ENCODE measurements at regions not wholly inside any gene's neighbourhood (a gene's known extent, or its start where the extent isn't known, plus 50 kb on each side); places are given as distances from the start of the nearest gene placed in this dataset.
"Not testable (repeated sequence)": the region's sequence is repeated elsewhere in the genome, so short reads cannot be mapped to it uniquely, and the experiment has no call there.

DNA sequence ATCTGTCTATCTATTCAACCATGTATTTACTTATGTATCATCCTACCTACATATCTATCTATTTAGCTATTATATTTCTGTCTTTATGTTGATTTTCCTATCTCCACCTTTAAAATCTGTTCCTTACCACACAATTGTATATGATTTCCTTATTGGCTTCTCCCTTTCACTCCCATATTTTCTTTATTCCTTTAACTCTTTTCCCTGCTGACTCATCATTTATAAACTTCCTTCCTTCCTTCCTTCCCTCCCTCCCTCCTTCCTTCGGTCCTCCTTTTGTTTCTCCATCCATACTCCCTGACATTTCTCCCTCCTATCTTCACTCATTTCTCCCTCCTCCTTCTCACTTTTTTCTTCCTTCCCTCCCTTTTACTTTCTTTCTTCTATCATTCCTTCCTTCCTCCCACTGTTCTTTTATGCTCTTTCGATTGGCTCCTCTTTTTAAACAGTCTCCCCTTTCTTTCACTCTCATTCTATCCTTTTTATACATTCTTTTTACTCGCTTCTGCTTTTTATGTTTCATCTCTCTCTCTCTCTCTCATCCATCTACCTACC, 100.3 kb downstream of the RBMX2 start:
- no peak for DNase-seq (ENCODE audit: low read depth)
- no peak overlapping the region for H3K4me3 ChIP-seq (ENCODE audit: low read depth, low read length)
- TF ChIP-seq, protein P1, sequence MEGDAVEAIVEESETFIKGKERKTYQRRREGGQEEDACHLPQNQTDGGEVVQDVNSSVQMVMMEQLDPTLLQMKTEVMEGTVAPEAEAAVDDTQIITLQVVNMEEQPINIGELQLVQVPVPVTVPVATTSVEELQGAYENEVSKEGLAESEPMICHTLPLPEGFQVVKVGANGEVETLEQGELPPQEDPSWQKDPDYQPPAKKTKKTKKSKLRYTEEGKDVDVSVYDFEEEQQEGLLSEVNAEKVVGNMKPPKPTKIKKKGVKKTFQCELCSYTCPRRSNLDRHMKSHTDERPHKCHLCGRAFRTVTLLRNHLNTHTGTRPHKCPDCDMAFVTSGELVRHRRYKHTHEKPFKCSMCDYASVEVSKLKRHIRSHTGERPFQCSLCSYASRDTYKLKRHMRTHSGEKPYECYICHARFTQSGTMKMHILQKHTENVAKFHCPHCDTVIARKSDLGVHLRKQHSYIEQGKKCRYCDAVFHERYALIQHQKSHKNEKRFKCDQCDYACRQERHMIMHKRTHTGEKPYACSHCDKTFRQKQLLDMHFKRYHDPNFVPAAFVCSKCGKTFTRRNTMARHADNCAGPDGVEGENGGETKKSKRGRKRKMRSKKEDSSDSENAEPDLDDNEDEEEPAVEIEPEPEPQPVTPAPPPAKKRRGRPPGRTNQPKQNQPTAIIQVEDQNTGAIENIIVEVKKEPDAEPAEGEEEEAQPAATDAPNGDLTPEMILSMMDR (IDR thresholded peaks at IDR 0.05; ENCODE audit: insufficient read depth, low read depth, low read length) = no peak

DNA sequence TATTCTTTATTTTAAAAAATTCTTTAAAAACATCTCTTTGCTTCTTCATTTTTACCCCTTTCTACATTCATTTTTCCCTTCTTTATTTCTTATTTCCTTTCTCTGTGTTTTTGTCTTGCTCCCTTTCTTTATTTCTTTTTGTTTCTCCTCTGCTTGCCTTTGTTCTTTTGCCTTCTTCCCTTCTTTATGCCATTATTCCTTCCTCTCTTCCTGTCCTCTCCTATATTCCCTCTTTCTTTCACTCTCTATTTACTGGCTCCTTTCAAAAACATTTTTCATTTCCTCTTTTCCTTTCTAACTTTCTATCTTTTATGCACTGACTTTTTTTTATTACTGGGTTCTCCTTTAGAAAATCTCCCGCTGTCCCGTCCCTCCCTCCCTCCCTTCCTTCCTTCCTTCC, 102.2 kb downstream of the RBMX2 start:
- TF ChIP-seq, protein P1 (IDR thresholded peaks at IDR 0.05; ENCODE audit: insufficient read depth, low read depth, low read length) = no peak
- no peak overlapping the region for H3K4me3 ChIP-seq (ENCODE audit: low read depth, low read length)
- DNase-seq (ENCODE audit: low read depth) = no peak

GRCh38 chrX:130507015-130507414, 105.2 kb downstream of the RBMX2 start:
- H3K4me3 ChIP-seq (ENCODE audit: low read depth, low read length) = no peak overlapping the region
- no peak for DNase-seq (ENCODE audit: low read depth)
- TF ChIP-seq, protein P1 (IDR thresholded peaks at IDR 0.05; ENCODE audit: insufficient read depth, low read depth, low read length) = no peak

GRCh38 chrX:130512534-130512933, 110.7 kb downstream of the RBMX2 start:
- DNase-seq (ENCODE audit: low read depth); H3K4me3 ChIP-seq (ENCODE audit: low read depth, low read length): not testable (repeated sequence)

GRCh38 chrX:130516123-130516522, 114.3 kb downstream of the RBMX2 start:
- TF ChIP-seq, protein P1 (IDR thresholded peaks at IDR 0.05; ENCODE audit: insufficient read depth, low read depth, low read length) = no peak
- no peak for DNase-seq (ENCODE audit: low read depth)
- no peak overlapping the region for H3K4me3 ChIP-seq (ENCODE audit: low read depth, low read length)

GRCh38 chrX:130523460-130524394, 121.9 kb downstream of the RBMX2 start:
- DNase-seq (ENCODE audit: low read depth) = peak; percentile 7
- TF ChIP-seq, protein P1 (IDR thresholded peaks at IDR 0.05; ENCODE audit: insufficient read depth, low read depth, low read length) = no peak
- H3K4me3 ChIP-seq (ENCODE audit: low read depth, low read length) = peak overlapping the region; percentile 50

DNA sequence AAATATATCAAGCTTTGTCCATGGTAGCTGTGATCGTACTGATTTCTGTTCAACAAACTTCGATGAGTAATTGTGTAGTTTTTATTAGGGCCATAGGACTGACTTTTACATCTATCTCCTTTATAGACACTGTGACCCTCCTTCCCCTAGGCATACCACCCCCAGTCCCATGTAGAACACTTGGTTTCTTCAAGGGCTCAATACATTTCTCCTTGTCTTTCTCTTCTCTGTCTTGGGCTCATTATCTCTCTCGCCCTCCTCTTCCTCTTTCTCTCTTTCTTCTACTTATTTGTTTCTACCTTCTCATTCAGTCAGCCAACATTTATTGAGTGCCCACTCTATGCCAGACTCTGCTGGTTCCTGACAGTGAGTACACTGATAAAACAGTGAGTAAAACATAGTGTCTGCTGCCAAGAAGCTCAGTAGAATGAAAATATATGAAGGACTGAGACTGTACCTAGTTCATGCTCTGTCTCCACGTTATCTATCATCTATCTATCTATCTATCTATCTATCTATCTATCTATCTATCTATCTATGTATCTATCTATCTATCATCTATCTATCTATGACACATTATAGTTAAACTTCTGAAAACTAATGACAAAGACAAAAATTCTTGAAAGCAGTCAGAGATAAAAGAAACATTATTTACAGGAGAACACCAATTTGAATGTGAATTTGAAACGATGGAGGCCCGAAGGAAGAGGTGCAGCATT, 122.8 kb downstream of the RBMX2 start:
- TF ChIP-seq, protein P1 (IDR thresholded peaks at IDR 0.05; ENCODE audit: insufficient read depth, low read depth, low read length) = no peak
- DNase-seq (ENCODE audit: low read depth) = no peak
- H3K4me3 ChIP-seq (ENCODE audit: low read depth, low read length) = no peak overlapping the region
